ENCODE measurements at regions not wholly inside any gene's neighbourhood (a gene's known extent, or its start where the extent isn't known, plus 50 kb on each side); places are given as distances from the start of the nearest gene placed in this dataset.
"Not testable (repeated sequence)": the region's sequence is repeated elsewhere in the genome, so short reads cannot be mapped to it uniquely, and the experiment has no call there.

- DNase-seq (ENCODE audit: low spot score), result no peak
Measured at GRCh38 chrX:120752431-120753082, 122.7 kb upstream of the C1GALT1C1 start.

- no peak for DNase-seq (ENCODE audit: low spot score)
Measured at GRCh38 chrX:120751683-120752082, 121.8 kb upstream of the C1GALT1C1 start.

GRCh38 chrX:120750381-120750780, 120.5 kb upstream of the C1GALT1C1 start:
- no peak for DNase-seq (ENCODE audit: low spot score)

GRCh38 chrX:120749141-120749846, 119.4 kb upstream of the C1GALT1C1 start:
- no peak for DNase-seq (ENCODE audit: low spot score)

GRCh38 chrX:120746153-120746552, 116.3 kb upstream of the C1GALT1C1 start:
- no peak for DNase-seq (ENCODE audit: low spot score)

- no peak for DNase-seq (ENCODE audit: low spot score)
Measured at GRCh38 chrX:120742946-120743665, 113.3 kb upstream of the C1GALT1C1 start.

GRCh38 chrX:120741452-120741851, 111.6 kb upstream of the C1GALT1C1 start:
- DNase-seq (ENCODE audit: low spot score), result no peak

- no peak for DNase-seq (ENCODE audit: low spot score)
Measured at GRCh38 chrX:120740072-120740471, 110.2 kb upstream of the C1GALT1C1 start.

- no peak for DNase-seq (ENCODE audit: low spot score)
Measured at GRCh38 chrX:120739300-120739699, 109.4 kb upstream of the C1GALT1C1 start.

GRCh38 chrX:120736989-120737388, 107.1 kb upstream of the C1GALT1C1 start:
- DNase-seq (ENCODE audit: low spot score), result no peak

GRCh38 chrX:120735966-120736365, 106.1 kb upstream of the C1GALT1C1 start:
- no peak for DNase-seq (ENCODE audit: low spot score)

- no peak for DNase-seq (ENCODE audit: low spot score)
Measured at GRCh38 chrX:120732879-120733278, 103.0 kb upstream of the C1GALT1C1 start.

GRCh38 chrX:120732461-120732860, 102.6 kb upstream of the C1GALT1C1 start:
- no peak for DNase-seq (ENCODE audit: low spot score)

- DNase-seq (ENCODE audit: low spot score), result no peak
Measured at GRCh38 chrX:120731386-120731785, 101.5 kb upstream of the C1GALT1C1 start.

GRCh38 chrX:120729506-120730255, 99.8 kb upstream of the C1GALT1C1 start:
- DNase-seq (ENCODE audit: low spot score), result not testable (repeated sequence)

- DNase-seq (ENCODE audit: low spot score), result no peak
Measured at GRCh38 chrX:120727911-120728310, 98.1 kb upstream of the C1GALT1C1 start.

- no peak for DNase-seq (ENCODE audit: low spot score)
Measured at GRCh38 chrX:120727452-120727851, 97.6 kb upstream of the C1GALT1C1 start.

- no peak for DNase-seq (ENCODE audit: low spot score)
Measured at GRCh38 chrX:120726294-120726693, 96.4 kb upstream of the C1GALT1C1 start.

- no peak for DNase-seq (ENCODE audit: low spot score)
Measured at GRCh38 chrX:120725874-120726273, 96.0 kb upstream of the C1GALT1C1 start.

GRCh38 chrX:120719622-120720021, 89.8 kb upstream of the C1GALT1C1 start:
- no peak for DNase-seq (ENCODE audit: low spot score)

- no peak for DNase-seq (ENCODE audit: low spot score)
Measured at GRCh38 chrX:120718969-120719368, 89.1 kb upstream of the C1GALT1C1 start.

- not testable (repeated sequence) for DNase-seq (ENCODE audit: low spot score)
Measured at GRCh38 chrX:120702337-120702736, 72.5 kb upstream of the C1GALT1C1 start.
